ENCODE measurements at regions not wholly inside any gene's neighbourhood (a gene's known extent, or its start where the extent isn't known, plus 50 kb on each side); places are given as distances from the start of the nearest gene placed in this dataset.

GRCh38 chr9:107970726-107971125 lies 481.2 kb upstream of the KLF4 start:
- Histone ChIP-seq H3K36me3 (no peaks in the 10 kb centered on the region), H3K4me3 (no peak overlapping the region), H3K4me1 (peaks cover 25% of the 10 kb centered on the region), H3K27ac (no peak overlapping the region), H3K9me3 (no peaks in the 10 kb centered on the region), H3K27me3 (no peaks in the 10 kb centered on the region)
- no peak for TF ChIP-seq CTCF (IDR thresholded peaks at IDR 0.05)
- no peak for TF ChIP-seq POLR2AphosphoS5 (IDR thresholded peaks at IDR 0.05; ENCODE audit: insufficient read depth in 1 of 2, low read depth in 1 of 2)
- no peak for TF ChIP-seq POLR2A (IDR thresholded peaks at IDR 0.05)
- intact Hi-C loops (cut with DNase I), result no loop called here
- DNase-seq (ENCODE audit: extremely low spot score in 2 of 2), result no peak

GRCh38 chr9:107969727-107970126 lies 480.2 kb upstream of the KLF4 start:
- TF ChIP-seq CTCF (IDR thresholded peaks at IDR 0.05) (no peak), POLR2A (IDR thresholded peaks at IDR 0.05) (no peak), POLR2AphosphoS5 (IDR thresholded peaks at IDR 0.05; ENCODE audit: insufficient read depth in 1 of 2, low read depth in 1 of 2) (no peak)
- no peak for DNase-seq (ENCODE audit: extremely low spot score in 2 of 2)
- intact Hi-C loops (cut with DNase I), result no loop called here
- Histone ChIP-seq H3K9me3 (no peaks in the 10 kb centered on the region), H3K4me3 (no peak overlapping the region), H3K36me3 (no peaks in the 10 kb centered on the region), H3K4me1 (peaks cover 20% of the 10 kb centered on the region), H3K27me3 (no peaks in the 10 kb centered on the region), H3K27ac (no peak overlapping the region)

- intact Hi-C loops (cut with DNase I), result no loop called here
- TF ChIP-seq CTCF (IDR thresholded peaks at IDR 0.05) (no peak), POLR2AphosphoS5 (IDR thresholded peaks at IDR 0.05; ENCODE audit: insufficient read depth in 1 of 2, low read depth in 1 of 2) (no peak), POLR2A (IDR thresholded peaks at IDR 0.05) (no peak)
- Histone ChIP-seq H3K4me1 (peaks cover 14% of the 10 kb centered on the region), H3K4me3 (no peak overlapping the region), H3K36me3 (no peaks in the 10 kb centered on the region), H3K27ac (no peak overlapping the region), H3K9me3 (no peaks in the 10 kb centered on the region), H3K27me3 (no peaks in the 10 kb centered on the region)
- no peak for DNase-seq (ENCODE audit: extremely low spot score in 2 of 2)
Observed at GRCh38 chr9:107969141-107969540, 479.6 kb upstream of the KLF4 start.

GRCh38 chr9:107963246-107963645 lies 473.7 kb upstream of the KLF4 start:
- Histone ChIP-seq H3K27ac (no peak overlapping the region), H3K36me3 (no peaks in the 10 kb centered on the region), H3K4me1 (no peaks in the 10 kb centered on the region), H3K4me3 (no peak overlapping the region), H3K9me3 (no peaks in the 10 kb centered on the region), H3K27me3 (no peaks in the 10 kb centered on the region)
- TF ChIP-seq POLR2A (IDR thresholded peaks at IDR 0.05), result no peak
- no peak for TF ChIP-seq POLR2AphosphoS5 (IDR thresholded peaks at IDR 0.05; ENCODE audit: insufficient read depth in 1 of 2, low read depth in 1 of 2)
- no peak for TF ChIP-seq CTCF (IDR thresholded peaks at IDR 0.05)
- intact Hi-C loops (cut with DNase I), result no loop called here
- no peak for DNase-seq (ENCODE audit: extremely low spot score in 2 of 2)

- no peaks in the 10 kb centered on the region for H3K4me1 ChIP-seq
- H3K27ac ChIP-seq, result no peak overlapping the region
- intact Hi-C loops (cut with DNase I), result no loop called here
- no peaks in the 10 kb centered on the region for H3K36me3 ChIP-seq
- H3K27me3 ChIP-seq, result no peaks in the 10 kb centered on the region
- no peak for DNase-seq (ENCODE audit: extremely low spot score in 2 of 2)
- H3K9me3 ChIP-seq, result no peaks in the 10 kb centered on the region
- TF ChIP-seq CTCF (IDR thresholded peaks at IDR 0.05) (no peak), POLR2AphosphoS5 (IDR thresholded peaks at IDR 0.05; ENCODE audit: insufficient read depth in 1 of 2, low read depth in 1 of 2) (no peak)
- no peak overlapping the region for H3K4me3 ChIP-seq
Observed at GRCh38 chr9:107960916-107961315, 471.3 kb upstream of the KLF4 start.

All from vagina (tissue), 2 donors.